ENCODE measurements at regions not wholly inside any gene's neighbourhood (a gene's known extent, or its start where the extent isn't known, plus 50 kb on each side); places are given as distances from the start of the nearest gene placed in this dataset.

DNA sequence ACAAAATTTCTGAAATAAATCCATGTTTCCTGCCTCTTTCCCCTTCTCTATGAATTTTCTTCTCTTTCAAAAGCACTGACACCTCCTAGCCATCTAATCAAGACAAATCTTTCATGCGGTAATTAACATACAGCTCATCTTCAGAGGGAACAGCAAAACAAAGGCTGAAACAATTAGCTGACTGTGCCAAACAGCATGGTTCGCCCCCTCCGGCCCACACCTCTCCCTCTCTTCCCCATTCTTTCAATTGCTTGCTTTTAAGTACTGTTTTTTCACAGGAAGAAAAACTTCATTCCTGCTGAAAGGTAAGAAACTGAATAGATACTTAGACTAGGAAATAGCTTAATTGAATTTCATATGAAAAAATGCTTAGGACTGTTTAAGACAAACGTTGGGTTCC is 291.1 kb upstream of the NOCT start:
- H3K36me3 ChIP-seq, result no peaks in the 10 kb centered on the region
- no peaks in the 10 kb centered on the region for H3K27me3 ChIP-seq
- H3K4me3 ChIP-seq, result no peak overlapping the region
- H3K27ac ChIP-seq, result no peak overlapping the region
- no peaks in the 10 kb centered on the region for H3K9me3 ChIP-seq (replicated peaks)
- no peaks in the 10 kb centered on the region; the same call in 1 of the 2 replicates for H3K4me1 ChIP-seq
- DNase-seq, result no peak

DNA sequence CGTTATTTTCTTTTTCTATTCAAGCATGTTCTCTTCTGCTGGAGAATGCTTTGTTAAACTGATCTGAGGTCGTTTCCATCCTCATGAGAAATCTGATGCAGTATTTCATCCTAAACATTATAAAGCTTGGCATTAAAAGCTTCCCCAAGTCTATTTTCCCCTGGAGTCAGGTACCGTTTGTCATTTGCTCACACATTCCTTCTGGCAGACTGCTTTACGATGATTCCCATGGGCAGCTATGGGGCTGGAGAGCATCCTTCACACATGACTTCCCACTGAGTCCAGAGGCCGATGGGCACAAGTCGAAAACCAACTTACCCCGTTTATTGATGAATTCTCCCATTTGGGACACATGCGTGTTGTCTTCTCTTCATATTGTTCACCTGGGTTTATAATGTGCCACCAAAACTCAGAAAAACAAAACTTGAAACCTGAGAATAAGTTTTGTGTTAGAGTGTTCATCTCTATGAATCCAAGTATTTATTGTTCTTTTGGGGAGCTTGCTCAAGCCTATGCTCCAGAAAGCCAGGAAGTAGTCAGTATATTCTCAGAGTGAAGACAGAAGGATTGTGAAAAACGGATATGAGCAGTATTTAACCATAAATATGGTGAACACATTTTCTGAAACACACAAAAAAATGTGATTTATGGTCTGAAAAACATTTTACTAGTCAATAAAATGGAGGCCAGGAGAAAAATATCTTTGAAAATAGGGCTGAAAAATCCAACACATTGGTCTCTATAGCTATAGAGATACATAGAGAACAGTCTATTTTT is 298.8 kb upstream of the NOCT start:
- H3K4me1 ChIP-seq, result no peaks in the 10 kb centered on the region; the same call in 1 of the 2 replicates
- H3K9me3 ChIP-seq (replicated peaks), result no peaks in the 10 kb centered on the region
- H3K27me3 ChIP-seq, result no peaks in the 10 kb centered on the region
- no peaks in the 10 kb centered on the region for H3K36me3 ChIP-seq
- no peak overlapping the region for H3K4me3 ChIP-seq
- DNase-seq, result no peak
- no peak overlapping the region for H3K27ac ChIP-seq

DNA sequence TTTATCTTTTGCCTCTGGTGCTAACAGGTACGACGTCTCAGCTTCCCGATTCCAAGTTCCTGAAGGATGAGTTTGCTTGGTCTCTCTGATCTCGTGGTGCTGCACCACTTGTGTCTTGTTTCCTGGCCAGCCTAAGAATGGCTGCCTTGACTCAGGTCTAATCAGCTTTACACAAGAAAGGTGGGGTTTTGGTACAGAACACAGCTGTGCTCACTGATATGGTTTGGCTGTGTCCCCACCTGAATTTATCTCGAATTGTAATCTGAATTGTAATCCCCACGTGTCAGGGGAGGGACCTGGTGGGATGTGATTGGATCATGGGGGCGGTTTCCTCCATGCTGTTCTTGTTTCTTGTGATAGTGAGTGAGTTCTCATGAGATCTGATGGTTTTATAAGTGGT is 305.3 kb upstream of the NOCT start:
- no peaks in the 10 kb centered on the region for H3K36me3 ChIP-seq
- H3K27me3 ChIP-seq, result no peaks in the 10 kb centered on the region
- no peaks in the 10 kb centered on the region for H3K4me1 ChIP-seq
- H3K9me3 ChIP-seq (replicated peaks), result no peaks in the 10 kb centered on the region
- no peak overlapping the region for H3K27ac ChIP-seq
- H3K4me3 ChIP-seq, result no peak overlapping the region
- DNase-seq, result no peak

DNA sequence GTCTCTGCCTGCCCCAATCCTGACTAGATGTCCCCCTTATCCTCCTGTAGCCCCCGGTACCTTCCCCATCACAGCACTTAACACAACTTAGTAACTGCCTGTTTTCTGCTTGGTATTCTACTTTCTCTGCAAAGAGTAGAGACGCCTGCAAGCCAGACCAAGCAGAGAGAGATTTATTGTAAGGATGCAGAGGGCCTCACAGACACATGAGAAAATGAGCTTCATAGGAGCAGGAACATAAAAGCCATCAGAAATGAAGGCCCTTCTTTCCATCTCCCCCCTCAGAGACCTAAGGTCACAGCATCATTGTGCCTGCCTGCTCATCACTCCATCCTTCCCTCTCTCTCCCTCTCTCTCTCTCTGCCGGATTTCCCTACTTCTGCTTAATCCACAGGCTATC is 305.7 kb upstream of the NOCT start:
- Histone ChIP-seq H3K9me3 (replicated peaks) (no peaks in the 10 kb centered on the region), H3K27ac (no peak overlapping the region), H3K4me1 (no peaks in the 10 kb centered on the region), H3K36me3 (no peaks in the 10 kb centered on the region), H3K4me3 (no peak overlapping the region), H3K27me3 (no peaks in the 10 kb centered on the region)
- no peak for DNase-seq

DNA sequence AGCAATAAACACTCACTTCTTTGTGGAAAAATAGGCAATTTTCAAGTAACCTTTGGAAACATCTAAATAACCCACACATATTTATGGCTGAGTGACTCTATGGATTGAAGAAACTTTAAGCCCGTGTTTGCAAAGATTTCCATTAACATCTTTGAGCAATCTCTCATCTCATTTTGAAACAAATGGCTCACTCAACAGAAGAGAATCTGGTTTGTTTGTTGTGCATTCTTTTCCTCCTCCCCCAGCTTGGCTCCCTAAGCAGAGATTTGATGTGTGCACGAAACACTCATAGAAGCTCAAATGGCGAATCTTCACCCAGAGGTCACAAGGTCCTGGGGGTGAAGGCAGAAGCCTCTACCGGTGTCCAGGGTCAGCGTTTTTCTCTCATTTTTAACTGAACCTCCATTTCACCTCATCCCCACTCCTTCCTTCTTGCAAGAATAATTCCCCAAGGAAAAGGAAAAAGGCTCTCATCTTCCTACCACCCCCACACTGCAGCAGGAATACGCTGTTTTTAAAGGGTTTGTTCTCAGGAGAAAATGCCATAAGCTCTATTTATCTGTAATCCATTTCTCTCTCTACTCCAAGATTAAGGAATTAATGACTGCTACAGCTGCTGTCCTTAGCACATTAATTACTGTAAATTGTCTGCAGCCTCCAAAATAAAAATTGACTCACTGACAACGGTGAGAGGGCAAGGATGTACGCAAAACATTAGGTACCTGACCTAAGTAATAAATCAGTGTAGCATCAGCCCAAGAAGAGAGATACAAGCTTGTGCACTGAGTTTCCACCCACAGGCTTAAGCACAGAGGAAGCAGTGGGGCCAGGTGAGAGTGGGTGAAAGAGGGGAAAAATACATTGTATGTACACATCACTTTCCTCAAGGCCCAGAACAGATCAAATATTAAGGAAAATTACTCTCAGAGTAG is 307.6 kb upstream of the NOCT start:
- Histone ChIP-seq H3K27me3 (no peaks in the 10 kb centered on the region), H3K4me3 (no peak overlapping the region), H3K4me1 (no peaks in the 10 kb centered on the region), H3K9me3 (replicated peaks) (no peaks in the 10 kb centered on the region), H3K27ac (no peak overlapping the region), H3K36me3 (no peaks in the 10 kb centered on the region)
- no peak for DNase-seq

DNA sequence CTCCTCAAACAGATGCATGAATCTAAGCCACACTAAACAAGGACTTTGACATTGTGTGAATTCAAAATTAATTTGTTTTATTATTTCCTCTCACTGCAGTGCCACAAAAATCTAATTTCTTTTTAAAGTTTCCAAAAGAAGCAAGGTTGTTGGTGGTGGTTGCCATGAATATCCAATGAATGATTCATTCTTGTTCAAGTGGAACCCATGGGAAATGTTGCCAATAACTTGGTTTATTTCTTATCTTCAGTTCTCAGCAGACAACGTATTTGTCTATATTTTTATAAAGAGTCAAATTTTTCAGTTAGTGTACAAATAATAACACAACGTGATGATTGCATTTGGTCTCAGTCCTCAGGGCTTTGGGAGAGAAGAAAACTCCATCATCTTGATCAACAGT is 309.4 kb upstream of the NOCT start:
- no peaks in the 10 kb centered on the region for H3K36me3 ChIP-seq
- H3K9me3 ChIP-seq (replicated peaks), result no peaks in the 10 kb centered on the region
- no peak for DNase-seq
- no peak overlapping the region for H3K27ac ChIP-seq
- H3K4me1 ChIP-seq, result 0 out of 2 replicates have a peak, but pooled peaks cover 5% of the 10 kb centered on the region
- no peaks in the 10 kb centered on the region for H3K27me3 ChIP-seq
- H3K4me3 ChIP-seq, result no peak overlapping the region

DNA sequence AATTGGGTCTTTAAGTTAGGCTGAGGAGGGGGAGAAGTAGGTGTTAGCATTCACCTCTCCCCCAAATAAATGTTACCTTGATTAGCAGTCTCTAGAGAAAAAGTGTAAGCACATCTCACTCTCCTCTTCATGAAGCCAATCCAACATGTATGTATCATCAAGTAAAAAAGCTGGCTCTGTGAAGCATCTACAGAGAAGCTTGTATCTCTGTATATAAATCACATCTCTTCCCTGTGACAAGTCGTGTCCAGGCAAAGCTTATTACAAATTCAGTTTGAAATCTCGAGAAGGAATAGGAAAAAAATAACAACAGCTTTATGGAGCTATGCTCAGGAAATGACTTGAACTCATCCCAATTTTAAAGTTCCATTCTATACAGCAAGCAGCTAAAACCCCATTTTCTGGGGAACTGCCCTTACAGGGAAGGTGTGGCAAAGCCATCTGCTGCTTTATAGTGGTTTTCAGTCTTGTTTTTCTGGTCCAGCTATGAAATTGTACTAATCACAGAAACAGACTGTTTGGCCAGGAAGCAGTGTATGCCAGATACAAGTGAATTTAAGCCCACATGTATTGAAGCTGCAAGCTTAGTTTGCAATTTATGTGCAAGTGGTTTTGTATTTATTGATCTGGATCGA is 313.3 kb upstream of the NOCT start:
- H3K27me3 ChIP-seq, result no peaks in the 10 kb centered on the region
- no peak overlapping the region for H3K4me3 ChIP-seq
- H3K9me3 ChIP-seq (replicated peaks), result no peaks in the 10 kb centered on the region
- DNase-seq, result peak in 1 of 2 experiments; percentile 3
- H3K4me1 ChIP-seq, result 0 out of 2 replicates have a peak, but pooled peaks cover 5% of the 10 kb centered on the region
- H3K36me3 ChIP-seq, result no peaks in the 10 kb centered on the region
- H3K27ac ChIP-seq, result no peak overlapping the region

DNA sequence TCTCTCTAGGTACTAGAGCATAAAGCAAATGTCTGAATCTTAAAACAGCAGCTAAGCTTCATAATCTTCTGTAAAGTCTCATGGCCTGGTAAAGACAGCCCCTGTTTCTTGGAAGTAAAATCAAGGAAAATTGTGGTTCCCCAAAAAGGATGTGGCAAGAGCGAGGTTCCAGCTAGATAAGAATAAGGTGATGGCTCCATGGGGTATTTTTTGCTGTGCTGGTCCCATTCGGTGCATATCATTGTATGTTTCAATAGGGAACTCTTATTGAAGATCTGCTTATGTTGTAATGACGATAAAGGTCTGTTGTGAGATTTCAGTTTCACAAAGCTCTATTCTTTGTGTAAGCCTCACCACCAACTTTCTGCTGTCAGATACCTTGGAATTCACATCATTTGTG is 316.9 kb upstream of the NOCT start:
- DNase-seq, result no peak
- Histone ChIP-seq H3K27ac (no peak overlapping the region), H3K4me1 (0 out of 2 replicates have a peak, but pooled peaks cover 5% of the 10 kb centered on the region), H3K27me3 (no peaks in the 10 kb centered on the region), H3K36me3 (no peaks in the 10 kb centered on the region), H3K9me3 (replicated peaks) (no peaks in the 10 kb centered on the region), H3K4me3 (no peak overlapping the region)

DNA sequence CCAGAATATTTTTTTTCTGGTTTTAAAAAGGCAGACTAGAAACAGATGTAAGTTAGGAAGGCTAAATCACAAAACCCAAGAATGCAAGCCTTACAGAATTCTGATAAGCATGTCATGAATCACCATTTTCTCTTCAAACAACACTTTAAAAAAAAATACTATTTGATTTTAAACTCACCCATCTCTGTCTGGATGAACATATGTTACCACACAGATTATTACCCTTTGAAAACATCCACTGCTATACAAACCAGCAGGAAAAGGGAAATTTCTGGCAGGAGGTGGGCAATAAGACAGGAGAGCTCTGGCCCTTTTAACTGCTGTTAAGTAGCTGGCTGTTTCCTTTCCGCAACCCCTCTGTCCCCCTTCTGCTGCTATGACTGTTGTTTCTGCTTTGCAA is 317.7 kb upstream of the NOCT start:
- Histone ChIP-seq H3K36me3 (no peaks in the 10 kb centered on the region), H3K4me3 (no peak overlapping the region), H3K27ac (no peak overlapping the region), H3K4me1 (0 out of 2 replicates have a peak, but pooled peaks cover 4% of the 10 kb centered on the region), H3K27me3 (no peaks in the 10 kb centered on the region), H3K9me3 (replicated peaks) (no peaks in the 10 kb centered on the region)
- DNase-seq, result no peak

DNA sequence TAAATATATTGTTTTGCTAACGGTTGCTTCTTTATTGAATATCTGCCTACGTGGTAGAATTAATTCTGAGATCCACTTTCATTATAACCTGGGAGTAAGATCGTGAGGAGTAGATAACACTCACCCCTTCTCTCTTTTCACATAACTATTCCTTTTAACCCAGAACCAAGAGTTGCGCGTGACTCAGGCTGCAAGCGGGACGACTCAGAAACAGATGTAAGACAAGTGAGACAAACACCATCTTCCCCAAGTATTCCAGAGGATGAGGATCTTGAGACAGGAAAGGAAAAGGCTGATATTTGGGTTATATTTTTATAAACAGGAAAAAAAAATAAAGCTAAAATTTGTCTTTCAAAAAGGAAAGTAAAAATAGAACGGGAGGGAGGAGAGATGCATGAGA is 318.8 kb upstream of the NOCT start:
- no peaks in the 10 kb centered on the region for H3K27me3 ChIP-seq
- H3K4me3 ChIP-seq, result no peak overlapping the region
- DNase-seq, result no peak
- no peaks in the 10 kb centered on the region for H3K36me3 ChIP-seq
- H3K9me3 ChIP-seq (replicated peaks), result no peaks in the 10 kb centered on the region
- no peak overlapping the region for H3K27ac ChIP-seq
- no peaks in the 10 kb centered on the region for H3K4me1 ChIP-seq

DNA sequence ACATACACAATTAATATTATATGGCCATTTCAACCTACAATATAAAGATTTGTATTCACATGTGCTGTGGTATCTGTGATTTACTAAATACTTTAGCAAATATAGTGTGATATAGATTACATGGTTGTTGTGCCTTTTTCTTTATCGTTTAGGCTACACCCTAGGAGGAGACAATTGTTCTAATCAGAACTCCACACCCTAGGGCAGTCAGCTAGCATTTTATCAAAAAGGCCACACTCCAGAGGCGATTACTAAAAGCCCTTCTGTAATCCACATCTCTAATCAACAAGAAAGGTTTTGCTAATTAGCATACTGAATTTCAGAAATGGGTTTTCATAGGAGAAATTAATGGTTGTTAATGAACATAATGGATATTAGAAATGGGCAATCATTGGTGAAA is 319.5 kb upstream of the NOCT start:
- Histone ChIP-seq H3K36me3 (no peaks in the 10 kb centered on the region), H3K27me3 (no peaks in the 10 kb centered on the region), H3K4me1 (no peaks in the 10 kb centered on the region), H3K4me3 (no peak overlapping the region), H3K9me3 (replicated peaks) (no peaks in the 10 kb centered on the region), H3K27ac (no peak overlapping the region)
- no peak for DNase-seq

DNA sequence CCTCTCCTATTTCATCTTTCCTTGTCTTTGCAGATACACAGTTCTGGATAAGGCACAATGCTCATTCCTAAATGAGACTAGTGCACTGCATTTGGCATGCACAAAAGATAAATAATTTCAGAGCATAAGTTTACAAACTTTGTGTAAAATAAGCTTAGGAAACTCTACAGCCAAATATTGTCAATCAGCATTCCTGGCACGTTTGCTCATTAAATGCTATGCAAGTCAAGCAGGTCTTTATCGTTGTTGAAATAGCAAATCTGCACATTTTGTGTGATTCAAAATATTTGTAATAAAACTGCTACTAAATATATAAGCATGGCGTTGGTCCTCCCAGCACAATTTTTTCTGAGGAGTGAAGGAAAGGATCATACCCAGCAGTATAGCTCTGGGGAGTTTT is 322.1 kb upstream of the NOCT start:
- Histone ChIP-seq H3K27ac (no peak overlapping the region), H3K27me3 (no peaks in the 10 kb centered on the region), H3K4me3 (no peak overlapping the region), H3K36me3 (no peaks in the 10 kb centered on the region), H3K4me1 (no peaks in the 10 kb centered on the region), H3K9me3 (replicated peaks) (no peaks in the 10 kb centered on the region)
- DNase-seq, result no peak

DNA sequence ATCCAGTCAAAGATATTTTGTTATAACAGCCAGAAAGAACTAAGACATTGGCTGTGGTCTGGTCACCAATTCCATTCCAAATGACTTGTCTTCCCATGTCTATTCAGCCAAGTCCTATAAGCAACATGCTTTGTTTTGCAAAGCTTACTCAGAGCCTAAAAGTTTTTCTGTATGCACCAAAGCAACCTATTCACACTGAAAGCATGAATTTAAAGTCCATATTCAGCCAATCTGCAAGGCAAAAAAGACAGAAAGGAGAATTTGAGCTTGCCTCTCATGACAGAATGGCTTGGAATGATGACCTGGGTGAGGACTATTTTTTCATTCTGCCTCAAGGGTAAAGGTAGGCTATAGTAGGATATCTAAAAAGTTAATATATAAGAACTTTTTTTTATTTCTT is 323.2 kb upstream of the NOCT start:
- DNase-seq, result no peak
- Histone ChIP-seq H3K27ac (no peak overlapping the region), H3K36me3 (no peaks in the 10 kb centered on the region), H3K4me3 (no peak overlapping the region), H3K9me3 (replicated peaks) (no peaks in the 10 kb centered on the region), H3K27me3 (no peaks in the 10 kb centered on the region), H3K4me1 (no peaks in the 10 kb centered on the region)

DNA sequence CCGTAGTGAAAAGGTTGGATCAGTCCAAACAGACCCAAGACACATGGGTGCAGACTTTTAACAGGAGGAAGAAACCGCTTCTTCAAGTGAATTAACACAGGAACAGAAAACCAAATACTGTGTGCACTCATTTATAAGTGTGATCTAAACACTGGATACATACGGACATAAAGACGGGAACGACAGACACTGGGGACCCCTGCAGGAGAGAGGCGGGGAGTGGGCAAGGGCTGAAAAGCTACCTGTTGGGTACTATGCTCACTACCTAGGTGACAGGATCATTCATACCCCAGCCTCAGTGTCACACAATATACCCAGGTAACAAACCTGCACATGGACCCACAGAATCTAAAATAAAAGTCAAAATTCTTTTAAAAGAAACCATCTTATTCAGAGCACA is 326.0 kb upstream of the NOCT start:
- no peak overlapping the region for H3K27ac ChIP-seq
- no peaks in the 10 kb centered on the region for H3K9me3 ChIP-seq (replicated peaks)
- no peak for DNase-seq
- H3K36me3 ChIP-seq, result no peaks in the 10 kb centered on the region
- H3K4me1 ChIP-seq, result no peaks in the 10 kb centered on the region
- H3K27me3 ChIP-seq, result no peaks in the 10 kb centered on the region
- no peak overlapping the region for H3K4me3 ChIP-seq

DNA sequence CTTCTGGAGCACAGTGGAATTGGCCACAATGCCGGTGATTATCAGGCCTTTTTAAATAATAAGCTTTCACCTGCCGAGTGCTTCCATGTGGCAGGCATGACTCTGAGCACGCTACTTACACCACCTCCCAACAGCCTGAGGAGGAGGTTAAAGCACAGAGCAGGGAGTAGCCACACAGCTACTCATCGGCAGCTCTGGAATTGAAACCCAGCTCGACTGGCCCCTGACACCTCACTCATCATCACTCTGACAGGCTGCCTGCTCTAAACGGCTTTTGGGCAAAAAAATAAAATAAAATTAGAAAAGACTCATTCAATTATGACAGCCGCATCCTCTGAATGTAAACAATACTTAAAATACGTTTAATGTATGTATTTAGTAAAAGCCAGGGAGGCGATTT is 326.4 kb upstream of the NOCT start:
- H3K4me3 ChIP-seq, result no peak overlapping the region
- H3K27me3 ChIP-seq, result no peaks in the 10 kb centered on the region
- H3K9me3 ChIP-seq (replicated peaks), result no peaks in the 10 kb centered on the region
- H3K27ac ChIP-seq, result no peak overlapping the region
- H3K4me1 ChIP-seq, result no peaks in the 10 kb centered on the region
- no peak for DNase-seq
- H3K36me3 ChIP-seq, result no peaks in the 10 kb centered on the region

Measured in SJCRH30 (cell line).